ENCODE measurements at regions not wholly inside any gene's neighbourhood (a gene's known extent, or its start where the extent isn't known, plus 50 kb on each side); places are given as distances from the start of the nearest gene placed in this dataset.

- Histone ChIP-seq H3K27ac (ENCODE audit: low read depth, low read length) (no peak overlapping the region), H3K4me1 (ENCODE audit: control insufficient read depth in 3 of 3, insufficient read depth in 3 of 3, low read length in 3 of 3) (peaks cover 1 to 4% (median 2%) of the 10 kb centered on the region in 3 donors), H3K4me3 (ENCODE audit: low read length in 3 of 3) (no peak overlapping the region)
Measured at GRCh38 chr1:87398641-87399040, 70.0 kb downstream of the LMO4 start.

GRCh38 chr1:87399264-87399663 lies 70.6 kb downstream of the LMO4 start:
- Histone ChIP-seq H3K9me3 (ENCODE audit: control insufficient read depth in 3 of 3, low read length in 3 of 3) (no peaks in the 10 kb centered on the region), H3K27me3 (ENCODE audit: control insufficient read depth in 3 of 3, insufficient read depth in 3 of 3, low read length in 3 of 3) (no peaks in the 10 kb centered on the region), H3K9ac (ENCODE audit: low read depth in 1 of 3, low read length in 3 of 3) (no peak overlapping the region), H3K36me3 (ENCODE audit: control insufficient read depth in 3 of 3, insufficient read depth in 3 of 3, low read length in 3 of 3) (no peaks in the 10 kb centered on the region), H3K27ac (ENCODE audit: low read depth, low read length) (no peak overlapping the region), H3K4me3 (ENCODE audit: low read length in 3 of 3) (no peak overlapping the region), H3K4me1 (ENCODE audit: control insufficient read depth in 3 of 3, insufficient read depth in 3 of 3, low read length in 3 of 3) (peaks cover 2 to 4% (median 2%) of the 10 kb centered on the region in 3 donors)

More at GRCh38 chr1:87398641-87399040, 70.0 kb downstream of the LMO4 start:
- Histone ChIP-seq H3K9me3 (ENCODE audit: control insufficient read depth in 3 of 3, low read length in 3 of 3) (no peaks in the 10 kb centered on the region), H3K9ac (ENCODE audit: low read depth in 1 of 3, low read length in 3 of 3) (no peak overlapping the region), H3K27me3 (ENCODE audit: control insufficient read depth in 3 of 3, insufficient read depth in 3 of 3, low read length in 3 of 3) (no peaks in the 10 kb centered on the region), H3K36me3 (ENCODE audit: control insufficient read depth in 3 of 3, insufficient read depth in 3 of 3, low read length in 3 of 3) (no peaks in the 10 kb centered on the region)

- Histone ChIP-seq H3K9me3 (ENCODE audit: control insufficient read depth in 3 of 3, low read length in 3 of 3) (no peaks in the 10 kb centered on the region), H3K27ac (ENCODE audit: low read depth, low read length) (no peak overlapping the region), H3K4me3 (ENCODE audit: low read length in 3 of 3) (no peak overlapping the region), H3K9ac (ENCODE audit: low read depth in 1 of 3, low read length in 3 of 3) (no peak overlapping the region), H3K36me3 (ENCODE audit: control insufficient read depth in 3 of 3, insufficient read depth in 3 of 3, low read length in 3 of 3) (no peaks in the 10 kb centered on the region), H3K27me3 (ENCODE audit: control insufficient read depth in 3 of 3, insufficient read depth in 3 of 3, low read length in 3 of 3) (no peaks in the 10 kb centered on the region), H3K4me1 (ENCODE audit: control insufficient read depth in 3 of 3, insufficient read depth in 3 of 3, low read length in 3 of 3) (peaks cover 2 to 4% (median 2%) of the 10 kb centered on the region in 3 donors)
Measured at GRCh38 chr1:87399701-87400100, 71.0 kb downstream of the LMO4 start.

DNA sequence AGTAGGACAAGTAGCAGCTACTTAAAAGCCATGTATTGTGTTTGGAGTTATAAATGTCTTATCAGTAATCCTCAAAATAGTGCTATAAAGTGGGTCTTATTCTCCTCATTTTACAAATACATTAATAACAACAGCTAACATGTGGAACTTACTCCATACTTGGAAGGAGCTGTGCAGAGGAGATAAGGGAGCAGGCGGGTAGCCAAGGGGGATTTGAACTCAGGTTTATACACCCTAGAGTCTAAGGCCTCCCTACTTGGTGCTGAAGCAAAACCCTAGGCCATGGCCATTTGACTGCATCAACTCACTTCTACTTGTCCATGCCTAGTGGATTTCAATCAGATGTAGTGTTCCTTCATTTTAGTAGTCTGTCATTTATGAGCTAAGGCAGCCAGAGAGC lies 72.1 kb downstream of the LMO4 start:
- no peaks in the 10 kb centered on the region for H3K9me3 ChIP-seq (ENCODE audit: control insufficient read depth in 3 of 3, low read length in 3 of 3)
- H3K27me3 ChIP-seq (ENCODE audit: control insufficient read depth in 3 of 3, insufficient read depth in 3 of 3, low read length in 3 of 3) = no peaks in the 10 kb centered on the region
- no peak overlapping the region for H3K27ac ChIP-seq (ENCODE audit: low read depth, low read length)
- H3K4me3 ChIP-seq (ENCODE audit: low read length in 3 of 3) = no peak overlapping the region
- no peak overlapping the region for H3K9ac ChIP-seq (ENCODE audit: low read depth in 1 of 3, low read length in 3 of 3)
- no peaks in the 10 kb centered on the region for H3K36me3 ChIP-seq (ENCODE audit: control insufficient read depth in 3 of 3, insufficient read depth in 3 of 3, low read length in 3 of 3)
- H3K4me1 ChIP-seq (ENCODE audit: control insufficient read depth in 3 of 3, insufficient read depth in 3 of 3, low read length in 3 of 3) = peaks cover 2 to 4% (median 2%) of the 10 kb centered on the region in 3 donors

- H3K27ac ChIP-seq (ENCODE audit: low read depth, low read length) = no peak overlapping the region
- H3K9me3 ChIP-seq (ENCODE audit: control insufficient read depth in 3 of 3, low read length in 3 of 3) = no peaks in the 10 kb centered on the region
- no peaks in the 10 kb centered on the region for H3K36me3 ChIP-seq (ENCODE audit: control insufficient read depth in 3 of 3, insufficient read depth in 3 of 3, low read length in 3 of 3)
- peaks cover 2 to 4% (median 2%) of the 10 kb centered on the region in 3 donors for H3K4me1 ChIP-seq (ENCODE audit: control insufficient read depth in 3 of 3, insufficient read depth in 3 of 3, low read length in 3 of 3)
- no peak overlapping the region for H3K4me3 ChIP-seq (ENCODE audit: low read length in 3 of 3)
- no peaks in the 10 kb centered on the region for H3K27me3 ChIP-seq (ENCODE audit: control insufficient read depth in 3 of 3, insufficient read depth in 3 of 3, low read length in 3 of 3)
- no peak overlapping the region for H3K9ac ChIP-seq (ENCODE audit: low read depth in 1 of 3, low read length in 3 of 3)
Measured at GRCh38 chr1:87402241-87403002, 73.7 kb downstream of the LMO4 start.

GRCh38 chr1:87403061-87403820 lies 74.6 kb downstream of the LMO4 start:
- no peaks in the 10 kb centered on the region for H3K9me3 ChIP-seq (ENCODE audit: control insufficient read depth in 3 of 3, low read length in 3 of 3)
- H3K27ac ChIP-seq (ENCODE audit: low read depth, low read length) = no peak overlapping the region
- H3K9ac ChIP-seq (ENCODE audit: low read depth in 1 of 3, low read length in 3 of 3) = no peak overlapping the region
- H3K27me3 ChIP-seq (ENCODE audit: control insufficient read depth in 3 of 3, insufficient read depth in 3 of 3, low read length in 3 of 3) = no peaks in the 10 kb centered on the region
- peaks cover 2 to 4% (median 2%) of the 10 kb centered on the region in 3 donors for H3K4me1 ChIP-seq (ENCODE audit: control insufficient read depth in 3 of 3, insufficient read depth in 3 of 3, low read length in 3 of 3)
- no peaks in the 10 kb centered on the region for H3K36me3 ChIP-seq (ENCODE audit: control insufficient read depth in 3 of 3, insufficient read depth in 3 of 3, low read length in 3 of 3)
- no peak overlapping the region for H3K4me3 ChIP-seq (ENCODE audit: low read length in 3 of 3)

DNA sequence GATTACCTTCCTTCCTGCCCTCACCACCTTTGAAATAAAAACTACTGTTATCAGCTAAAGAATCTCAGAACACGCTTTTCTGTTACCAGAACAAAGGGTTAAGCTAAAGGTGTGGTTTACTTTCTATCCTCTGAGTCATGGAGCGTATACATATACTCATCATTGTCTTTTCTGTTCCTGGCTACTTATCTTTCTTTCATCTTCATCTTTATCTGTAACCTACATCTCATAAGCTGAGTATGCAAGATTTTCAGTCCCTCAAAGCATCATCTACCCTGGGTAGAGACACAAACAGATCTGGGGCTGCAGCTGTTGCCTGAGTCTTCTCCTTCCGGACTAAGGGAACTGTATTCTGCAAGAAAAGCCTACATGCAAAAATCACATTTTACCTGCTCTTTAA lies 75.6 kb downstream of the LMO4 start:
- Histone ChIP-seq H3K36me3 (ENCODE audit: control insufficient read depth in 3 of 3, insufficient read depth in 3 of 3, low read length in 3 of 3) (no peaks in the 10 kb centered on the region), H3K9ac (ENCODE audit: low read depth in 1 of 3, low read length in 3 of 3) (no peak overlapping the region), H3K4me3 (ENCODE audit: low read length in 3 of 3) (no peak overlapping the region), H3K9me3 (ENCODE audit: control insufficient read depth in 3 of 3, low read length in 3 of 3) (no peaks in the 10 kb centered on the region), H3K27ac (ENCODE audit: low read depth, low read length) (no peak overlapping the region), H3K4me1 (ENCODE audit: control insufficient read depth in 3 of 3, insufficient read depth in 3 of 3, low read length in 3 of 3) (peaks cover 2 to 8% (median 4%) of the 10 kb centered on the region in 3 donors), H3K27me3 (ENCODE audit: control insufficient read depth in 3 of 3, insufficient read depth in 3 of 3, low read length in 3 of 3) (no peaks in the 10 kb centered on the region)

DNA sequence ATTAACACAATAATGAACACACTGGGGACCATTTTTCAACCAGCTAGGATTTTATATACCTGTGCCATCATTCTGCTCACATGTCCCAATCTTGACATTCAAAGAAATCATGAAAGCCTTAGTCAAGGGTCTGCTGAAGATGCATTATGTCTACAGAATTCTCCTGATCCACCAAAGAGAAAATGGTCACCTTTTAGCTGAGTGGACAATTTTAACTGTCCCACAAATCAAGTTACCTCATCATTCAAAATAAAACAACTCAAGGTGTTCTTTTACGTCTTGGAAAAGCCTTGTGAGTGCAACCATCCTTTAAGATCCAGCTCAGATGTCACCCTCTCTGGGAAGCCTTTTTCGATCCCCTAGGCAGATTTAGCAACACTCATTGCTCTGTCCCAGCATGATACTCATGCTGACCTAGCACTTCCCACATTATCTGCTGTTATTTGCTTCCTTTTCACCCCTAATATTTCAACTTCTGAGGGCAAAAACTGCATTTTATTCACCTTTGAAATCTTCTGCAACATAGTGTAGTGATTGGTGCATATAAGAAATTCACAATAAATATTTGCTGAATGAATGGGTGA lies 80.1 kb downstream of the LMO4 start:
- Histone ChIP-seq H3K4me3 (ENCODE audit: low read length in 3 of 3) (no peak overlapping the region), H3K27ac (ENCODE audit: low read depth, low read length) (no peak overlapping the region), H3K36me3 (ENCODE audit: control insufficient read depth in 3 of 3, insufficient read depth in 3 of 3, low read length in 3 of 3) (no peaks in the 10 kb centered on the region), H3K9me3 (ENCODE audit: control insufficient read depth in 3 of 3, low read length in 3 of 3) (no peaks in the 10 kb centered on the region), H3K9ac (ENCODE audit: low read depth in 1 of 3, low read length in 3 of 3) (no peak overlapping the region), H3K27me3 (ENCODE audit: control insufficient read depth in 3 of 3, insufficient read depth in 3 of 3, low read length in 3 of 3) (no peaks in the 10 kb centered on the region), H3K4me1 (ENCODE audit: control insufficient read depth in 3 of 3, insufficient read depth in 3 of 3, low read length in 3 of 3) (peaks cover 3 to 19% (median 10%) of the 10 kb centered on the region in 3 donors)

DNA sequence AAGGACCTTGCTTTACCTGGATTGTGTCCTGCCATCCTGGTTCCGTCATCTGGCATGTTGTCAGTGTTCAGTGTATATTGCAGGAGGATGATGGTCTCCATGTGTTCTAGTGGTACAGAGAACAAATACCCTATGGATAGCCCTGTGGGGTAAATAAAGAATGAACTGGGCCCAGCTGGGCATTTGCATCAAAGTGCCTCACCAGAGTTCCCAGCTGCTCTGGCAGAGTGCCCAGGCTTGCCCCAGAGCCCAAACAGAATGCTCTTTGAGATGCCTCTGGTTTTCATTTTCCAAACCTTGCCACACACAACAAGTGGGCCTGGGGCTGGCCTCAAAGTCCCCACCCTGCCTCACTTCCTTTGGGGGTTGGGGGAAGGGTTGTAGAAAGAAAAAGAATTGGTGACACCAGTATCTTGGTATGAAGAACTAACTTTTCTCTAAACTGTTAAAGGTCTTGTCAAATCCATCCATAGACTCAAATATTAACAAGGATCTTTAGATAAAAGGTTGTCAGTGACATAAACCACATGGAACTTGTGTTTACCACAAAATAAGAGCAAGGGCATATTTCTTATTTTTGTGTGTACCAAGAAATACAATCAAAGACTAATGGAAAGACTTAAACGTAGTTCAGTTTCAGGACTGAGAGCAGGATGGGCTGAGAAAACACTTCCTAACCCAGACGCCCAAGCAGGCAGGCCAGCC lies 82.2 kb downstream of the LMO4 start:
- no peaks in the 10 kb centered on the region for H3K36me3 ChIP-seq (ENCODE audit: control insufficient read depth in 3 of 3, insufficient read depth in 3 of 3, low read length in 3 of 3)
- no peak overlapping the region for H3K9ac ChIP-seq (ENCODE audit: low read depth in 1 of 3, low read length in 3 of 3)
- no peak overlapping the region for H3K4me3 ChIP-seq (ENCODE audit: low read length in 3 of 3)
- peaks cover 3 to 19% (median 10%) of the 10 kb centered on the region in 3 donors for H3K4me1 ChIP-seq (ENCODE audit: control insufficient read depth in 3 of 3, insufficient read depth in 3 of 3, low read length in 3 of 3)
- no peaks in the 10 kb centered on the region for H3K9me3 ChIP-seq (ENCODE audit: control insufficient read depth in 3 of 3, low read length in 3 of 3)
- no peaks in the 10 kb centered on the region for H3K27me3 ChIP-seq (ENCODE audit: control insufficient read depth in 3 of 3, insufficient read depth in 3 of 3, low read length in 3 of 3)
- H3K27ac ChIP-seq (ENCODE audit: low read depth, low read length) = no peak overlapping the region

Data from skeletal muscle tissue (tissue), 3 donors.